ENCODE measurements at regions not wholly inside any gene's neighbourhood (a gene's known extent, or its start where the extent isn't known, plus 50 kb on each side); places are given as distances from the start of the nearest gene placed in this dataset.

DNA sequence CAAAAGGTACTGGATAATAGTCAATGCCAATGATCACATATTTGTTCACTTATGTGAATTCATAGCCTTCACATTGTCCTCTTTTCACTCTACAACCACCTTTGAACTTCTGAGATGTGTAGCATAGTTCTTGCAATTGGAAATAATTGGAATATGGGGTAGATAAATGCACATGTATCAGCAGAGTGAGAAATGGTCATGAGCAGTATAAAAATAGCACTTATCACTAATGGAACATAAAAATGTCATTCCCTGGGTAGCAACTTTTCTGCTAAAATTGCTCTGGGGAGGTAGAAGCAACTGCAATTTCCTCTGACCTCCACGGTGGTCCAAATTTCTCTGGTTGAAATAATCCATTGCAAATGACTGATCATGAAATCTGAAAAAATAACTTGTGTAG lies 1785.7 kb upstream of the FLRT2 start:
- H3K4me3 ChIP-seq (ENCODE audit: low read depth, low read length), result no peak overlapping the region
- TF ChIP-seq, protein P1, sequence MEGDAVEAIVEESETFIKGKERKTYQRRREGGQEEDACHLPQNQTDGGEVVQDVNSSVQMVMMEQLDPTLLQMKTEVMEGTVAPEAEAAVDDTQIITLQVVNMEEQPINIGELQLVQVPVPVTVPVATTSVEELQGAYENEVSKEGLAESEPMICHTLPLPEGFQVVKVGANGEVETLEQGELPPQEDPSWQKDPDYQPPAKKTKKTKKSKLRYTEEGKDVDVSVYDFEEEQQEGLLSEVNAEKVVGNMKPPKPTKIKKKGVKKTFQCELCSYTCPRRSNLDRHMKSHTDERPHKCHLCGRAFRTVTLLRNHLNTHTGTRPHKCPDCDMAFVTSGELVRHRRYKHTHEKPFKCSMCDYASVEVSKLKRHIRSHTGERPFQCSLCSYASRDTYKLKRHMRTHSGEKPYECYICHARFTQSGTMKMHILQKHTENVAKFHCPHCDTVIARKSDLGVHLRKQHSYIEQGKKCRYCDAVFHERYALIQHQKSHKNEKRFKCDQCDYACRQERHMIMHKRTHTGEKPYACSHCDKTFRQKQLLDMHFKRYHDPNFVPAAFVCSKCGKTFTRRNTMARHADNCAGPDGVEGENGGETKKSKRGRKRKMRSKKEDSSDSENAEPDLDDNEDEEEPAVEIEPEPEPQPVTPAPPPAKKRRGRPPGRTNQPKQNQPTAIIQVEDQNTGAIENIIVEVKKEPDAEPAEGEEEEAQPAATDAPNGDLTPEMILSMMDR (IDR thresholded peaks at IDR 0.05; ENCODE audit: insufficient read depth, low read depth, low read length, missing control alignments), result no peak
- no peak for DNase-seq (ENCODE audit: low read depth)

DNA sequence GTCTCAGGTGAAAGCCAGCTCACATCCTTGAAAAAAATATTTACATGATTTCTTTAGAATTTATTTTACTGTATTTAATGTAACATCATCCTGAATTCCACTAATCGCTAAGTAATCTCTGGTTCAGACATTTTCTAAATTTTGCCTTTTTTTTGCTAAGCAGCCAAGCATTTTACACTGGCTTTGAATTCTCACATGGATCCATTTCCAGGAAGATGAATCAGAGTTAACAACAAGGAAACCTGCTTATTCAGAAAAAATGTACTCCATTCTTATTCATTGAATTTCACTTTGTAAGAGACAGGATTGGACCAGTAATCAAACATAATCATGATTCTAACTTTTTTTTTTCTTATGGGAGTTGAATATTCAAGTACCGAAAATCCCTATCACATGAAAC lies 1785.1 kb upstream of the FLRT2 start:
- DNase-seq (ENCODE audit: low read depth), result no peak
- H3K4me3 ChIP-seq (ENCODE audit: low read depth, low read length), result no peak overlapping the region
- TF ChIP-seq, protein P1 (IDR thresholded peaks at IDR 0.05; ENCODE audit: insufficient read depth, low read depth, low read length, missing control alignments), result no peak

DNA sequence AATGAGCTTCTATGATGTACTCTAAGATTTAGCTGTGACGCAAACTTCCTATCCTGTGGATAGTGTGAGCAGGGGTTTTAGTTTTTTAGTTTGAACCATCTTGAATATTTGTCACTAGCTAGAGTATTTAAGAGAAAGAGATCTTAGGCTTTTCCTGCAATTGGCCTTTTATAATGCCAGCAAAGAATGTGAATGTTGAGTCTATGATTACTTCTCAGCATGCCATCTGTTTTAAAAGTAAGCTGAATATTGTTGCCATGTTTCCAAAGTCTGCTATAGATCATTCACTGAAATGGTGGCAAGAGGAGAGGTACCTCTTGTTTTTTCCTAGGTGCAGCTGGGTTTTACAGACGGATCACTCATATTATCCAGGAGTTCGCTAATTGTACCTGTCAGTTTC lies 1783.6 kb upstream of the FLRT2 start:
- no peak overlapping the region for H3K4me3 ChIP-seq (ENCODE audit: low read depth, low read length)
- DNase-seq (ENCODE audit: low read depth), result no peak
- TF ChIP-seq, protein P1 (IDR thresholded peaks at IDR 0.05; ENCODE audit: insufficient read depth, low read depth, low read length, missing control alignments), result no peak

DNA sequence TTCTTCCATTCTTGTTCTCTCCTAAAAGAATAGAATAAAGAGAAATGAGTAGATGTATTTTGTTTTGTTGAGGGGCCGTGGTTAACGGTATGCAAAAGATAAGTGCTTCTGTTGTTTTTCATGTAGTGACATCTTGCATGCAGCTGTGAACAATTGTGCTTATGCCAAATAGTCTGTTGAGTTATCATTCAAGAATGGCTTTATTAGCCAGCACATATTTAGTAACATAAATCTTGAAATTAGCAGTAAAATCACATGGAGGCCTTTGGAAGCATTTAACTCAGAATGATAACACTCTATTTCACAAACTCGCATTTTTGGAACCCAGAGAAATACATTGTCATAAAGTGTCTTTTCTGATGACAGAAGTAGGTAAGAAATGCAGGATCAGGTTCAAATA lies 1772.0 kb upstream of the FLRT2 start:
- TF ChIP-seq, protein P1 (IDR thresholded peaks at IDR 0.05; ENCODE audit: insufficient read depth, low read depth, low read length, missing control alignments), result no peak
- H3K4me3 ChIP-seq (ENCODE audit: low read depth, low read length), result no peak overlapping the region
- no peak for DNase-seq (ENCODE audit: low read depth)

DNA sequence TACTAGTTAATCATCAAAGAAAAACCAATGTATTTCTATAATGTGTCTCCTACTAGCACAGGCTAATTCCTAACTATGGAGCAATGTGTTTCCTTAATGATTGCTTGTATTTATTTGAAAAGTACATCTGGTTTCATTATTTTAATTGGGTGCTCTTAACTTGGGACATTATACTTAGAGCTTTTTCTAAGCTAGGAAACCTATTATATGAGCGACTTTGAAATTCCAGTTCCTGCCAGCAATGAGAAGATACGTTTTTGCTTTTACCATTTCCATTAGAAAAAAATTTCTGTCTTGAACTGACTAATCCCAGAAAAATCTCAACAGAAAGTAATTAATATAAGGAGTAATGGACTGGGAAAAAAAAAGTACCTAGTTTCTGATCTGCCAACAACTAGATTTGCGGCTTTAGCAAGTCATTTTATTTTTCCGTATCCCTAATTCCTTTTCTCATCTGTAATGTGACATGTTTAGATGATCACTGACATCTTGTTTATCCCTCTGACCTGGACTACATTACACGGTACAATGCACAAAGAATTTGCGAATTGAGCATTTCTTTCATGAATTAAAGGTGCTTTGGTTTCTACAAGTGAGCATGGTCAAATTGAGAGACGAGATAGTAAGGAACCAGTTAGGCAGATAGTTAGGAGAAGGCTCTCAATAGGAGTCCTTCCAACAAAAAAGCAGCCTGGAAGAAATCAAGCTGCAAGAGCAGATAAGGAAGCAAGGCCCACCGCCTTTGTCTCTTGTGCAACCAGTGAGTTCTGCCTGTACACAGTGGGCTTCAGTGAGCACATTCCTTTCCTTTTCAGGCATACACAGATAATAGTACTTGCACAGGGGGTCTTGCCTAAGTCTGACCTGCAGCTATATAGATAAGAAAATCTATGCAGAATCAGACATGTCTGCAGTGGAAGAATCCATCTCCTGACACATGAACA lies 1765.0 kb upstream of the FLRT2 start:
- H3K4me3 ChIP-seq (ENCODE audit: low read depth, low read length), result no peak overlapping the region
- no peak for DNase-seq (ENCODE audit: low read depth)
- TF ChIP-seq, protein P1 (IDR thresholded peaks at IDR 0.05; ENCODE audit: insufficient read depth, low read depth, low read length, missing control alignments), result no peak

DNA sequence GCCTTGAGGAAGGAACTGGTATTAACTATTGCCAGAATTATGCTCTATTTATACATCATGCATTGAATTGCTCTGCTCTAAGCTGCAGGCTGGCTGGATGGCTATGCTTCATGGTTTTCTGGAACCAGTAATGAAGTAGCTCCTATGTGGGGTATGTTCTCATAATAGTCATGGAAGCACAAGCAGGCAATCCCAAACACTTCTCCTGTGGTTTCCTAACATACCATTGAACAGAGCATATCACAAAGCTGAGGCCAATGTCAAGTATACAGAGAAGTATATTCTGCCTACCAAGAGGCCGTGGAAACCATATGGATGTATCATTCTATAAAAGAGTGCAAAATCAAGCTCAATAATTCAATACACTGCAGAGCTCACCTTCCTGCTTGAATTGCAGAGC lies 1752.4 kb upstream of the FLRT2 start:
- TF ChIP-seq, protein P1 (IDR thresholded peaks at IDR 0.05; ENCODE audit: insufficient read depth, low read depth, low read length, missing control alignments), result no peak

More for the DNA sequence above, 1752.4 kb upstream of the FLRT2 start:
- DNase-seq (ENCODE audit: low read depth), result no peak
- H3K4me3 ChIP-seq (ENCODE audit: low read depth, low read length), result no peak overlapping the region

All from GM12865 (cell line).